GM23248 (cell line): ENCODE measurements at regions not wholly inside any gene's neighbourhood (a gene's known extent, or its start where the extent isn't known, plus 50 kb on each side); places are given as distances from the start of the nearest gene placed in this dataset.

Experiments used
- DNase-seq: peaks from one replicate; pipeline ENCODE4 v3.0.0-alpha.2; 2015
- H2AFZ ChIP-seq: fragments of 200-600 bp; sonication (generic); 2 replicates; pipeline ENCODE4 v1.6.1; 2016; ENCODE audit warnings: antibody characterized with exemption
- H3F3A ChIP-seq: fragments of 200-600 bp; sonication (generic); 2 replicates; pipeline ENCODE4 v1.6.1; 2016; ENCODE audit warnings: mild to moderate bottlenecking, antibody characterized with exemption, mixed run types; ENCODE audit not compliant: insufficient read depth
- H3K27ac ChIP-seq: fragments of 200-600 bp; sonication (generic); 2 replicates; pipeline ENCODE4 v1.5.1; 2016; ENCODE audit warnings: mild to moderate bottlenecking
- H3K27me3 ChIP-seq: fragments of 200-600 bp; sonication (generic); replicated peaks from 2 replicates; pipeline ENCODE4 v1.6.1; 2016; ENCODE audit warnings: mild to moderate bottlenecking; ENCODE audit not compliant: insufficient read depth
- H3K36me3 ChIP-seq: fragments of 200-600 bp; sonication (generic); 2 replicates; pipeline ENCODE4 v1.6.1; 2016; ENCODE audit warnings: low read depth, mild to moderate bottlenecking
- H3K4me1 ChIP-seq: fragments of 200-600 bp; sonication (generic); 2 replicates; pipeline ENCODE4 v1.6.1; 2016; ENCODE audit warnings: mild to moderate bottlenecking; ENCODE audit not compliant: insufficient read depth
- H3K4me2 ChIP-seq: fragments of 200-600 bp; sonication (generic); one replicate; pipeline ENCODE4 v1.6.1; 2016; ENCODE audit warnings: mild to moderate bottlenecking; ENCODE audit not compliant: unreplicated experiment
- H3K4me3 ChIP-seq: fragments of 200-600 bp; sonication (generic); 2 replicates; pipeline ENCODE4 v1.5.1; 2016; ENCODE audit warnings: mild to moderate bottlenecking
- H3K79me2 ChIP-seq: fragments of 200-600 bp; sonication (generic); 2 replicates; pipeline ENCODE4 v1.6.1; 2016; ENCODE audit warnings: mild to moderate bottlenecking; ENCODE audit not compliant: insufficient read depth
- H3K9ac ChIP-seq: fragments of 200-600 bp; sonication (generic); 2 replicates; pipeline ENCODE4 v1.6.1; 2016; ENCODE audit warnings: mild to moderate bottlenecking
- H3K9me2 ChIP-seq: fragments of 200-600 bp; sonication (generic); 2 replicates; pipeline ENCODE4 v1.6.1; 2016; ENCODE audit warnings: mixed run types, mild to moderate bottlenecking, moderate library complexity; ENCODE audit not compliant: insufficient read depth
- H3K9me3 ChIP-seq: fragments of 200-600 bp; sonication (generic); one replicate; pipeline ENCODE4 v1.6.1; 2017; ENCODE audit warnings: low read depth
- H4K20me1 ChIP-seq: fragments of 200-600 bp; sonication (generic); 2 replicates; pipeline ENCODE4 v1.6.0; 2016; ENCODE audit not compliant: insufficient read depth
- EZH2 ChIP-seq: fragments of 200-600 bp; sonication (generic); IDR thresholded peaks from 2 replicates; pipeline ENCODE4 v1.6.1; 2018; ENCODE audit warnings: antibody characterized with exemption, mild to moderate bottlenecking; ENCODE audit not compliant: insufficient read depth, poor library complexity, severe bottlenecking
- EZH2phosphoT487 ChIP-seq: fragments of 200-600 bp; sonication (generic); IDR thresholded peaks from 2 replicates; pipeline ENCODE4 v1.6.1; 2018; ENCODE audit warnings: antibody characterized with exemption, moderate library complexity, mild to moderate bottlenecking, low read depth; ENCODE audit not compliant: insufficient read depth
- WGBS, 2 experiments: methylation state at CpG; one replicate each; pipeline ENCODE4 v1.1.6; 2015 to 2017; ENCODE audit warnings: low lambda C conversion rate in 2 of 2, low coverage in 1 of 2; ENCODE audit errors: missing lambda C conversion rate in 2 of 2; 5-methylcytosine and 5-hydroxymethylcytosine counted together
- in situ Hi-C: fragments of 300-500 bp; cut with MboI; formaldehyde crosslinking; loops from 2 replicates; pipeline ENCODE4 v1.15.0; 2020

DNA sequence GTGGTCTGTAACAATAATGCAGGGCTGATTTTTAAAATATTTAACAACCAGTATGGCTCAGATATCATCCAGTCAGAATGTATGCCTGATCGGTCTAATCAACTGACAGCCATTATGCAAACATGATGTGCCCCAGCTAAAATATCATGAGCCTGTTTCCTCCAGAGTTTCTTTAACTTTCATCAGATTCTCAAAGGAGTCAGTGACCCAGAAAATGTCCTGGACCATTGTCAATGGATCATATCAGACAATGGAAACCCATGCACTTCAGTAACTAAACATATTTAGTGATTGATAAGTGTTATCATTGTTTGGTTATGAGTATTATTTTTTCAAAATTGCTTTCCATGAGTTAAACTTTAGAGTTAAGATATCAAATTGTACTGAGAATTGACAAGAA lies 173.5 kb downstream of the LMBRD1 start:
- no peak for DNase-seq
- Histone ChIP-seq H3K4me1 (no peaks in the 10 kb centered on the region), H3K79me2 (no peaks in the 10 kb centered on the region), H3K27me3 (no peaks in the 10 kb centered on the region), H3F3A (no peaks in the 10 kb centered on the region), H3K9me3 (no peaks in the 10 kb centered on the region), H3K9ac (no peak overlapping the region), H2AFZ (no peak overlapping the region), H3K9me2 (no peaks in the 10 kb centered on the region), H3K27ac (no peak overlapping the region), H3K4me3 (no peak overlapping the region), H4K20me1 (no peaks in the 10 kb centered on the region), H3K4me2 (no peak overlapping the region), H3K36me3 (no peaks in the 10 kb centered on the region)
- no peak for TF ChIP-seq EZH2
- WGBS, 2 experiments, result 62 to 63% methylated on average over 1 of the region's 1 CpG
- in situ Hi-C loops, result no loop called here

GRCh38 chr6:69622924-69623323 lies 173.9 kb downstream of the LMBRD1 start:
- no peak for DNase-seq
- in situ Hi-C loops, result no loop called here
- no peak overlapping the region for H3K27ac ChIP-seq
- H3F3A ChIP-seq, result no peaks in the 10 kb centered on the region
- H3K9me3 ChIP-seq, result no peaks in the 10 kb centered on the region
- H3K79me2 ChIP-seq, result no peaks in the 10 kb centered on the region
- no peaks in the 10 kb centered on the region for H3K9me2 ChIP-seq
- WGBS, 2 experiments, result 7 to 14% methylated on average over 2 of the region's 2 CpGs
- no peak overlapping the region for H3K4me2 ChIP-seq
- H2AFZ ChIP-seq, result no peak overlapping the region
- no peaks in the 10 kb centered on the region for H3K4me1 ChIP-seq
- no peaks in the 10 kb centered on the region for H4K20me1 ChIP-seq
- TF ChIP-seq EZH2 (no peak), EZH2phosphoT487 (no peak)
- no peaks in the 10 kb centered on the region for H3K36me3 ChIP-seq
- H3K9ac ChIP-seq, result no peak overlapping the region
- H3K27me3 ChIP-seq, result no peaks in the 10 kb centered on the region
- H3K4me3 ChIP-seq, result no peak overlapping the region

- Histone ChIP-seq H3K27me3 (no peaks in the 10 kb centered on the region), H3K4me2 (no peak overlapping the region), H4K20me1 (no peaks in the 10 kb centered on the region), H3K36me3 (no peaks in the 10 kb centered on the region), H3K9me3 (no peaks in the 10 kb centered on the region), H3K27ac (no peak overlapping the region), H3K9ac (no peak overlapping the region), H3K9me2 (no peaks in the 10 kb centered on the region), H3K4me1 (no peaks in the 10 kb centered on the region), H2AFZ (no peak overlapping the region), H3K4me3 (no peak overlapping the region), H3F3A (no peaks in the 10 kb centered on the region), H3K79me2 (no peaks in the 10 kb centered on the region)
- TF ChIP-seq EZH2phosphoT487, result no peak
- no peak for TF ChIP-seq EZH2
- in situ Hi-C loops, result no loop called here
- DNase-seq, result no peak
- WGBS, 2 experiments, result 36 to 41% methylated on average over 3 of the region's 3 CpGs
Observed at GRCh38 chr6:69622230-69622629, 174.6 kb downstream of the LMBRD1 start.

DNA sequence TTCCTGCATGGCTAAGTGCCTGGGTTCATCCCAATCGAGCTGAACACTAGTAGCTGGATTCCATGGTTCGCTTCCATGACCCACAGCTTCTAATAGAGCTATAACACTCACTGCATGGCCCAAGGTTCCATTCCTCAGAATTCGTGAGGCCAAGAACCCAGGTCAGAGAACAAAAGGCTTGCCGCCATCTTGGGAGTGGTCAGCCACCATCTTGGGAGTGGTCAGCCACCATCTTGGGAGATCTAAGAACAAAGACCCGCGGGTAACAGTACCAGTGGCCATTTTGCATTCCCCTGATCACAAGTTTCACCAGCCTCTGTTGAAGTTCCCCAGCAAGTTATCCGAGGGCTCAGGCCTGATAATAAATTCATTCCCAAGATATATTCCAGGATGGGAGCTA lies 179.6 kb downstream of the LMBRD1 start:
- TF ChIP-seq EZH2phosphoT487, result no peak
- Histone ChIP-seq H3K27me3 (no peaks in the 10 kb centered on the region), H3K9me3 (no peaks in the 10 kb centered on the region), H4K20me1 (no peaks in the 10 kb centered on the region), H3K4me1 (no peaks in the 10 kb centered on the region), H2AFZ (no peak overlapping the region), H3K36me3 (no peaks in the 10 kb centered on the region), H3K9me2 (no peaks in the 10 kb centered on the region), H3F3A (no peaks in the 10 kb centered on the region), H3K27ac (no peak overlapping the region), H3K4me3 (no peak overlapping the region), H3K4me2 (no peak overlapping the region), H3K79me2 (no peaks in the 10 kb centered on the region), H3K9ac (no peak overlapping the region)
- in situ Hi-C loops, result no loop called here
- 36 to 44% methylated on average over 7 of the region's 7 CpGs for WGBS, 2 experiments
- no peak for DNase-seq

- in situ Hi-C loops, result no loop called here
- Histone ChIP-seq H3K4me3 (no peak overlapping the region), H3K79me2 (no peaks in the 10 kb centered on the region), H3K27me3 (no peaks in the 10 kb centered on the region), H3K4me1 (no peaks in the 10 kb centered on the region), H4K20me1 (no peaks in the 10 kb centered on the region), H3K27ac (no peak overlapping the region), H3K36me3 (no peaks in the 10 kb centered on the region), H3K9me2 (no peaks in the 10 kb centered on the region), H3K9me3 (no peaks in the 10 kb centered on the region), H3F3A (no peaks in the 10 kb centered on the region), H3K4me2 (no peak overlapping the region), H2AFZ (no peak overlapping the region), H3K9ac (no peak overlapping the region)
- TF ChIP-seq EZH2phosphoT487, result no peak
- TF ChIP-seq EZH2, result no peak
- DNase-seq, result no peak
- 21 to 23% methylated on average over 2 of the region's 2 CpGs for WGBS, 2 experiments
Observed at GRCh38 chr6:69609836-69610472, 186.9 kb downstream of the LMBRD1 start.
